ENCODE measurements at regions not wholly inside any gene's neighbourhood (a gene's known extent, or its start where the extent isn't known, plus 50 kb on each side); places are given as distances from the start of the nearest gene placed in this dataset.
"Not testable (repeated sequence)": the region's sequence is repeated elsewhere in the genome, so short reads cannot be mapped to it uniquely, and the experiment has no call there.

- DNase-seq = no peak
Observed at GRCh38 chr2:137892739-137893138, 71.5 kb upstream of the HNMT start.

GRCh38 chr2:137893145-137893544 is 71.1 kb upstream of the HNMT start:
- no peak for DNase-seq

- DNase-seq = no peak
Observed at GRCh38 chr2:137896467-137896866, 67.8 kb upstream of the HNMT start.

- no peak for DNase-seq
Observed at GRCh38 chr2:137897082-137897481, 67.2 kb upstream of the HNMT start.

- DNase-seq = no peak
Observed at GRCh38 chr2:137900421-137901141, 63.7 kb upstream of the HNMT start.

- peak in 1 of 2 experiments; percentile 8 for DNase-seq
Observed at GRCh38 chr2:137910641-137911040, 53.6 kb upstream of the HNMT start.

- no peak for DNase-seq
Observed at GRCh38 chr2:137912371-137912770, 51.9 kb upstream of the HNMT start.

GRCh38 chr2:137913169-137913568 is 51.1 kb upstream of the HNMT start:
- DNase-seq = no peak

GRCh38 chr2:137913648-137914047 is 50.6 kb upstream of the HNMT start:
- not testable (repeated sequence) for DNase-seq

Measured in AML-193 (cell line).